GM13976 (cell line): ENCODE measurements at regions not wholly inside any gene's neighbourhood (a gene's known extent, or its start where the extent isn't known, plus 50 kb on each side); places are given as distances from the start of the nearest gene placed in this dataset.
A peak's percentile ranks its signal among the peaks of the same experiment; 100 is the strongest.

Experiments
- DNase-seq: peaks from one replicate; pipeline ENCODE4 v3.0.0; 2012; ENCODE audit warnings: low spot score
- CTCF ChIP-seq: IDR thresholded peaks from 2 replicates; pipeline ENCODE4 v1.5.1; 2012; ENCODE audit warnings: borderline replicate concordance, mild to moderate bottlenecking; ENCODE audit not compliant: insufficient read depth; ENCODE audit errors: extremely low read depth, missing control alignments, control extremely low read depth
- in situ Hi-C: fragments of 300-500 bp; cut with MboI; formaldehyde crosslinking; loops from one replicate; pipeline ENCODE4 v1.12.0; 2022; ENCODE audit warnings: low sequenced_read_pairs, mixed read lengths, inconsistent platforms; ENCODE audit not compliant: unreplicated experiment

GRCh38 chr1:209343511-209343910, 240.0 kb upstream of the CAMK1G start:
- TF ChIP-seq CTCF = no peak
- in situ Hi-C loops = no loop called here
- DNase-seq = no peak

DNA sequence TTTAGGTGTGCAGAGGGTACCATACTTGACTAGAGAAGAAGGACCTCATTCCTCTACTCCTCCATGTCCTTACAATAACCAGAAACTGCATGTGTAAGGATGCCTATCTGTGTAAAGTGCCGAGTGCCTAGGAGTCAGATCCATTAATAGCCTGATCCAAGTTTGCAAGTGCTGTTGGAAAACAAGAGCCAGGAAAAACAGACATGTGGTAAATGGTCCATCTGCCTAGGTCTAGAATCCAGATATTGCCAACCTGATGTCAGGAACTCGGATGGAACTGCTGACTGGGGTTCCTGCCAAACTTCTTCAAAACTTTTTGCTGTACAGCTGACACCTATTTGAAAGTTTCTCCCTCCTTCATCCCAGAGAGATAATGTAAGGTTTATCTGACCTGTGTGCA, 239.4 kb upstream of the CAMK1G start:
- TF ChIP-seq CTCF = no peak
- in situ Hi-C loops = no loop called here
- no peak for DNase-seq

- in situ Hi-C loops = no loop called here
- TF ChIP-seq CTCF = no peak
- DNase-seq = no peak
Measured at GRCh38 chr1:209349363-209350308, 233.9 kb upstream of the CAMK1G start.

- DNase-seq = no peak
- in situ Hi-C loops = no loop called here
- no peak for TF ChIP-seq CTCF
Measured at GRCh38 chr1:209353053-209353452, 230.5 kb upstream of the CAMK1G start.

- in situ Hi-C loops = no loop called here
- DNase-seq = peak; percentile 73
- TF ChIP-seq CTCF = peak; percentile 86
Measured at GRCh38 chr1:209354111-209354839, 229.2 kb upstream of the CAMK1G start.

GRCh38 chr1:209354840-209355165, 228.7 kb upstream of the CAMK1G start:
- TF ChIP-seq CTCF = no peak
- in situ Hi-C loops = no loop called here
- no peak for DNase-seq
